Natural killer cell (primary cell): ENCODE measurements at regions not wholly inside any gene's neighbourhood (a gene's known extent, or its start where the extent isn't known, plus 50 kb on each side); places are given as distances from the start of the nearest gene placed in this dataset.

Source experiments
- ATAC-seq, 3 donors: fragments of 150-1000 bp in 2 of 3; fragments of 200-7000 bp in 1 of 3; cut with Tn5 transposase; 1 replicate in 1 of 3; 2 replicates in 2 of 3; pipeline ENCODE4 v1.10.0; 2021; ENCODE audit warnings: mild to moderate bottlenecking in 2 of 3, moderate library complexity in 2 of 3
- DNase-seq, 2 donors: peaks; one replicate each; pipeline versions ENCODE4 v3.0.0 to v3.0.0-alpha.2; 2013 to 2021; ENCODE audit warnings: mixed read lengths in 1 of 2
- H3K27ac ChIP-seq: one replicate; pipeline ENCODE4 v1.5.1; 2013; ENCODE audit warnings: mild to moderate bottlenecking, low read length
- H3K27me3 ChIP-seq: one replicate; pipeline ENCODE4 v1.6.1; 2013; ENCODE audit warnings: low read length; ENCODE audit not compliant: control insufficient read depth, insufficient read depth
- H3K36me3 ChIP-seq: one replicate; pipeline ENCODE4 v1.6.1; 2013; ENCODE audit warnings: low read length; ENCODE audit not compliant: control insufficient read depth, insufficient read depth
- H3K4me1 ChIP-seq: one replicate; pipeline ENCODE4 v1.6.1; 2013; ENCODE audit warnings: low read length; ENCODE audit not compliant: control insufficient read depth, insufficient read depth
- H3K4me3 ChIP-seq: one replicate; pipeline ENCODE4 v1.5.1; 2013; ENCODE audit warnings: low read length
- H3K9me3 ChIP-seq: one replicate; pipeline ENCODE4 v1.6.1; 2013; ENCODE audit warnings: low read length; ENCODE audit not compliant: control insufficient read depth, insufficient read depth
- H3K27ac Mint-ChIP-seq, 2 donors: one replicate each; pipeline ENCODE4 v1.8.0; 2022; ENCODE audit warnings: mild to moderate bottlenecking in 2 of 2, mixed read lengths in 2 of 2, moderate library complexity in 1 of 2
- H3K27me3 Mint-ChIP-seq, 2 donors: one replicate each; pipeline ENCODE4 v1.8.0; 2022; ENCODE audit warnings: low read depth in 2 of 2, mixed read lengths in 2 of 2
- H3K36me3 Mint-ChIP-seq: one replicate; pipeline ENCODE4 v1.8.0; 2022; ENCODE audit warnings: mixed read lengths
- H3K4me1 Mint-ChIP-seq, 2 donors: one replicate each; pipeline ENCODE4 v1.8.0; 2022; ENCODE audit warnings: mixed read lengths in 2 of 2
- H3K4me3 Mint-ChIP-seq: one replicate; pipeline ENCODE4 v1.8.0; 2022; ENCODE audit warnings: mild to moderate bottlenecking, moderate library complexity, mixed read lengths
- H3K9me3 Mint-ChIP-seq, 2 donors: one replicate each; pipeline ENCODE4 v1.8.0; 2022; ENCODE audit warnings: mixed read lengths in 2 of 2
- WGBS: methylation state at CpG from one replicate; pipeline ENCODE4 v1.1.7; 2013; ENCODE audit warnings: missing lambda C conversion rate; ENCODE audit not compliant: insufficient coverage; 5-methylcytosine and 5-hydroxymethylcytosine counted together
- intact Hi-C: fragments of 100-400 bp; cut with micrococcal nuclease; formaldehyde crosslinking; loops from one replicate; pipeline ENCODE4 v1.14.2; 2022
- TF ChIP-seq, protein P1 (sequence below): fragments of 200-600 bp; IDR thresholded peaks from one replicate; pipeline ENCODE4 v1.8.0; 2022; ENCODE audit warnings: antibody characterized with exemption

DNA sequence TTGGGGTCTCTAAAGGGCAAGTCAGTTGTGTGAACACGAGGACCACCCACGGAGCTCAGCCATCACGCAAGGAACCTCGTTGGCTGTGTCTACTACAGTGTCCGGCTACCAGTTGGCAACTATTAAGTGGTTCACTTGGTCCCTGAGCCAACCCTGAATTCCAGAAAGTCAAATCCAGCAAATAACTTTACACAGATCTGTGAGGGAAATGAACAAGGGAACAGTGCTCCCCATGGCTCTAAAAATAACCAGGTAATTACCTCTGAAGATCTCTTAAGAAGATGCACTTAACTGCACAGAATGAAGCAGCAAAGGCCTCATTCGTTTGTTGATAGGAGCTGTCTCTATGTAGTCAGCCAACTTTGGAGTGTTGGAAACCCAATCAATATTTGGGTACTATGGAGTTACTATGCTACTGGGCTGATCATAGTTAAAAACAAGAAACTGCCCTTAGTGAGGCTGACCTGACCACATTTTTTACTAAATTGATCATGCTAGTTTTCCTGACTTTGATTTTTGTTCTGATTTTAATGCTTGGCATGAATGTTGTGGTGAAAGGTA is 219.1 kb upstream of the LRIG1 start:
- TF ChIP-seq, protein P1, sequence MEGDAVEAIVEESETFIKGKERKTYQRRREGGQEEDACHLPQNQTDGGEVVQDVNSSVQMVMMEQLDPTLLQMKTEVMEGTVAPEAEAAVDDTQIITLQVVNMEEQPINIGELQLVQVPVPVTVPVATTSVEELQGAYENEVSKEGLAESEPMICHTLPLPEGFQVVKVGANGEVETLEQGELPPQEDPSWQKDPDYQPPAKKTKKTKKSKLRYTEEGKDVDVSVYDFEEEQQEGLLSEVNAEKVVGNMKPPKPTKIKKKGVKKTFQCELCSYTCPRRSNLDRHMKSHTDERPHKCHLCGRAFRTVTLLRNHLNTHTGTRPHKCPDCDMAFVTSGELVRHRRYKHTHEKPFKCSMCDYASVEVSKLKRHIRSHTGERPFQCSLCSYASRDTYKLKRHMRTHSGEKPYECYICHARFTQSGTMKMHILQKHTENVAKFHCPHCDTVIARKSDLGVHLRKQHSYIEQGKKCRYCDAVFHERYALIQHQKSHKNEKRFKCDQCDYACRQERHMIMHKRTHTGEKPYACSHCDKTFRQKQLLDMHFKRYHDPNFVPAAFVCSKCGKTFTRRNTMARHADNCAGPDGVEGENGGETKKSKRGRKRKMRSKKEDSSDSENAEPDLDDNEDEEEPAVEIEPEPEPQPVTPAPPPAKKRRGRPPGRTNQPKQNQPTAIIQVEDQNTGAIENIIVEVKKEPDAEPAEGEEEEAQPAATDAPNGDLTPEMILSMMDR = no peak
- no peaks in the 10 kb centered on the region for H3K4me1 Mint-ChIP-seq
- no peak for DNase-seq

DNA sequence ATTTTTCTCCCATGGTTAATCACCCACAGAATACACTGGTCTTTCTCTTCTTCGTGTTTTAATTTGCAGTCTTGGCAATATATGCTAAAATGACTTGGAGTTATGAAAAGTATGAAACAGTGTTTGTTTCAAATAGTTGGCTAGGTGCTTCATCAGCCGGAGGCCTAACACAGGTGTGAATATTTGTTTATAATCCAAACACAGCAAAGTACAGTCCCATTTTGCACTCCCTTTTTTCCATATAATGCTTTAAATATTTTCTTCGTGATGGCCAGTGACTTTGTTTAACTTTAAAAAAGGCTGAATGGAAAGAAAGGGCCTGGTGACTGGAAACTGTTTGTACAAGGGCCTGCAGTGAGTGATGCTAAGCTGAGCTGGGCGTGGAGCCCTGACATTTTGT is 219.7 kb upstream of the LRIG1 start:
- intact Hi-C loops = no loop called here
- H3K4me1 Mint-ChIP-seq = no peaks in the 10 kb centered on the region

More for the DNA sequence above, 219.1 kb upstream of the LRIG1 start:
- no peak overlapping the region for H3K27ac Mint-ChIP-seq
- Histone ChIP-seq H3K27ac (no peak overlapping the region), H3K4me1 (no peaks in the 10 kb centered on the region), H3K36me3 (no peaks in the 10 kb centered on the region), H3K4me3 (no peak overlapping the region), H3K9me3 (no peaks in the 10 kb centered on the region), H3K27me3 (no peaks in the 10 kb centered on the region)
- WGBS = 87% methylated on average over 6 of the region's 6 CpGs
- H3K36me3 Mint-ChIP-seq = no peaks in the 10 kb centered on the region
- no peaks in the 10 kb centered on the region for H3K9me3 Mint-ChIP-seq
- intact Hi-C loops = no loop called here
- ATAC-seq = no peak
- H3K4me3 Mint-ChIP-seq = no peak overlapping the region
- peaks cover 2 to 33% of the 10 kb centered on the region in 2 donors for H3K27me3 Mint-ChIP-seq

DNA sequence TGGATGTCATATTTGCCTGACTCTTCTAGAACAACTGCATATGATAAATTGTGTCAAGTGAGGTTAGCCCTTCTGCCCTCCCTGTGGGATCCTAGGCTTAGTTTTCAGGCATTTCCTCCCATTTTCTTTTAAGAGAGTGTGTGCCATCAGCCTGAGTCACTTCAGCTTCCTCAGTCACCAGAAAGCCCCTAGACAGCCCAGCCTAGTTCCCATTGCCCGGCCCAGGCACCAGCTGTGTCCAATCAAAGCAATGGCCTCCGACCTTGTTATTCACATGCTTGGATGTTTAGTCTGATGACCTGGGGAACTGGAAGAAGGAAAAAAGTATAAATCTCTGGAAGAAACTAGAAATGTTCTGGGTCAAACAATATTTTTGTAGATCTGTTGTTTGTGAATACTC is 221.9 kb upstream of the LRIG1 start:
- Mint-ChIP-seq H3K36me3 (no peaks in the 10 kb centered on the region), H3K4me3 (no peak overlapping the region), H3K27ac (no peak overlapping the region), H3K4me1 (no peaks in the 10 kb centered on the region), H3K9me3 (no peaks in the 10 kb centered on the region), H3K27me3 (peaks cover 0 to 33% of the 10 kb centered on the region in 2 donors)
- intact Hi-C loops = no loop called here
- H3K4me1 ChIP-seq = no peaks in the 10 kb centered on the region
- TF ChIP-seq, protein P1 = no peak
- WGBS = 76% methylated on average over 2 of the region's 2 CpGs
- no peaks in the 10 kb centered on the region for H3K27me3 ChIP-seq
- H3K9me3 ChIP-seq = no peaks in the 10 kb centered on the region
- no peak overlapping the region for H3K27ac ChIP-seq
- no peak for ATAC-seq
- DNase-seq = no peak
- no peaks in the 10 kb centered on the region for H3K36me3 ChIP-seq
- H3K4me3 ChIP-seq = no peak overlapping the region

More for the DNA sequence above, 219.7 kb upstream of the LRIG1 start:
- Histone ChIP-seq H3K27ac (no peak overlapping the region), H3K9me3 (no peaks in the 10 kb centered on the region), H3K4me3 (no peak overlapping the region), H3K27me3 (no peaks in the 10 kb centered on the region), H3K4me1 (no peaks in the 10 kb centered on the region), H3K36me3 (no peaks in the 10 kb centered on the region)
- WGBS = 80% methylated on average over 1 of the region's 4 CpGs
- H3K4me3 Mint-ChIP-seq = no peak overlapping the region
- DNase-seq (no peak), ATAC-seq (no peak)
- no peaks in the 10 kb centered on the region for H3K36me3 Mint-ChIP-seq
- H3K9me3 Mint-ChIP-seq = no peaks in the 10 kb centered on the region
- peaks cover 2 to 33% of the 10 kb centered on the region in 2 donors for H3K27me3 Mint-ChIP-seq
- H3K27ac Mint-ChIP-seq = no peak overlapping the region
- TF ChIP-seq, protein P1 = no peak

DNA sequence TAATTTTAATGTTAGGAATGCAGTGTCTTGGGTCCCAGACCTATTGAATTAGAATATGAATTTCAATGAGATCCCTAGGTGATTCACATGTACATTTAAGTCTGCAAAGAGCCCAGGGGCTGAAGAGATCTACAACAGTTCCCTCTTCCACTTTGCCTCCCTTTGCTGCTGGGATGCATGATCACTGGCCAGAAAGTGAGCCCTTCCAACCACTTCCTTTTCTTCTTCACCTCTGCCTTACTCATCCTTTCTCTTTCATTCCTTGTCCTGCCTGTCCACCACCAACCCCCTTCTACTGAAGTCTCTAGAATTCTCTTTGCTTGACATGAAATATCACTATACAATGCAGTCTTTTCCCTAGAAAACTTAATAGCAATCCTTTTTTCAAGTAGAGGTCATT is 222.4 kb upstream of the LRIG1 start:
- ATAC-seq (no peak), DNase-seq (no peak)
- H3K36me3 ChIP-seq = no peaks in the 10 kb centered on the region
- H3K4me1 Mint-ChIP-seq = no peaks in the 10 kb centered on the region
- no peak overlapping the region for H3K27ac ChIP-seq
- no peak overlapping the region for H3K27ac Mint-ChIP-seq
- H3K4me3 ChIP-seq = no peak overlapping the region
- TF ChIP-seq, protein P1 = no peak
- peaks cover 2 to 33% of the 10 kb centered on the region in 2 donors for H3K27me3 Mint-ChIP-seq
- H3K9me3 ChIP-seq = no peaks in the 10 kb centered on the region
- H3K4me1 ChIP-seq = no peaks in the 10 kb centered on the region
- no peak overlapping the region for H3K4me3 Mint-ChIP-seq
- no peaks in the 10 kb centered on the region for H3K27me3 ChIP-seq
- H3K36me3 Mint-ChIP-seq = no peaks in the 10 kb centered on the region
- intact Hi-C loops = no loop called here
- H3K9me3 Mint-ChIP-seq = no peaks in the 10 kb centered on the region
